ENCODE measurements at regions not wholly inside any gene's neighbourhood (a gene's known extent, or its start where the extent isn't known, plus 50 kb on each side); places are given as distances from the start of the nearest gene placed in this dataset.
"Not testable (repeated sequence)": the region's sequence is repeated elsewhere in the genome, so short reads cannot be mapped to it uniquely, and the experiment has no call there.

DNA sequence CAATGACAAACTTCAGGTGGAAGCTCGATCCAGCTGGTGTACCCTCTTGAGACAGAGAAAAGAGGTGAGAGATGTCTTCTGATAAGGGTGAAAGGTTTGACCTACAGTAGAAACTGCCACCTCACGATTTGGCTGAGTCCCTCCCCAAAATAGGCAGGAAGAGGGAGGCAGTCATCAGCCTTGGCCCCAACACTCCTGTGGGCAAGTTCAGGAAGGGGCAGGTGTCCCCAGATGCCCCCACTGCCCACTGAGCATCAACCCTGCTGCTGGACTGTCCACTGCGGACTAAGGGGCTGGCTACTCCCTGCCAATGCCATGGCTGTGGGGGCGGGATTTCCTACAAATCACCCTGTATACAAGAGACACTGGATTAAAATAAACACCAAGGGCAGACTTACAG is 441.4 kb downstream of the BUD13 start:
- DNase-seq: no peak

- no peak for DNase-seq
Observed at GRCh38 chr11:116330439-116331185, 442.2 kb downstream of the BUD13 start.

DNA sequence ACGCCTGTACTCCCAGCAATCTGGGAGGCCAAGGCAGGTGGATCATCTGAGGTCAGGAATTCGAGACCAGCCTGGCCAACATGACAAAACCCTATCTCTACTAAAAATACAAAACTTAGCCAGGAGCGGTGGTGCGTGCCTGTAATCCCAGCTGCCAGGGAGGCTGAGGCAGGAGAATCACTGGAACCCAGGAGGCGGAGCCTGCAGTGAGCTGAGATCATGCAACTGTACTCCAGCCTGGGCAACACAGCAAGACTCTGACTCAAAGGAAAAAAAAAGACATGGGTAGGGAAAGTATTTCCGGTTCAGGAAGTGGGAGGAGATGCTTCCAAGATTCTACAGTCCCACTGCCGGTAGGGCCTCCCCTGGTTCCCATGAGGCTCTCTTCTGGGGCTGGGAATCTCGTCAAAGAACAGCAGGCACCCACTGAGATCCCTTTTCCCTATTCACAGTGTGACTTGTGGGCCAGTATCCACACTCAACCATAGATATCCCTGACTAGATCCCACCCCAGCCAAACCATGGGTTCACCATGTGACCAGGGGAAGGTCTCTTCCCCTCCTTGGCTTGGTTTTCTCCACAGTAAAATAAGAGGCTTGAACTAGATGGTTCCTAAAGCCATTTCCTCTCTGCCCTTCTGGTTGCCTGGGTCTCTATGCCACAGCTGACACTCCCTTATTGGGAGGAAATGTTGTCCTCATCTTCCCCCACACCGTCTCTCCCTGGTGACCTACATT is 443.3 kb downstream of the BUD13 start:
- DNase-seq: no peak

GRCh38 chr11:116328851-116329250 is 443.9 kb downstream of the BUD13 start:
- no peak for DNase-seq

- DNase-seq: peak in 1 of 2 donors; percentile 45
Observed at GRCh38 chr11:116328391-116328790, 444.4 kb downstream of the BUD13 start.

- no peak for DNase-seq
Observed at GRCh38 chr11:116326146-116326545, 446.6 kb downstream of the BUD13 start.

DNA sequence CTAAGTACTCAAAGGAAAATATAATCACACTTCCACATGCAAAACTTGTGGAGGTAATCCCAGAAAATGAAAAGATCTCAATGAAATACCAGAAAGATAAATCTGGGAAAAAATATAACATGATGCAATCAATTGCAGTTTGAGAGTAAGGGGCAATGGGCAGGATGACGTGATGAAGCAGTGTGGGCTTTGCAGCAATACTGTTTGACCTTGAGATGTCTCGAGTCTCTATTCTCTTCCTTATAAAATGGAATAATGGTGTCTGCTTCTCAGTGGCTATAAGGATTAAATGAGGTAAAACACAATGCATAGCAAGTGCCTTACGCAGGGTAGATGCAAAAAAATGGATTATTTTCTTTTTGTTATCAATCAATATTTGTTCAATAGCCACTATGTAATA is 447.5 kb downstream of the BUD13 start:
- no peak for DNase-seq

DNA sequence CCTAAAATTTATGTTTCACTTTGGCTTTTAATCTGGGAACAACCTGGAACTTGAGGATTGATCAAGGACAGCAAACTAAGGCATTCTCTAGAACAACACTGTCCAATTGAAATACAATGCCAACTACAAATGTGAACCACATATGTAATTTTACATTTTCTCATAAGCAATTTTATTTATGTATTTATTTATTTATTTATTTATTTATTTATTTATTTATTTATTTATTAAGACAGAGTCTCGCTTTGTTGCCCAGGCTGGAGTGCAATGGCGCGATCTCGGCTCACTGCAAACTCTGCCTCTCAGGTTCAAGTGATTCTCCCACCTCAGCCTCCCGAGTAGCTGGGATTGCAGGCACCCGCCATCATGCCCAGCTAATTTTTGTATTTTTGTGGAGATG is 448.7 kb downstream of the BUD13 start:
- not testable (repeated sequence) for DNase-seq

GRCh38 chr11:116317212-116317611 is 455.6 kb downstream of the BUD13 start:
- no peak for DNase-seq

GRCh38 chr11:116314006-116314405 is 458.8 kb downstream of the BUD13 start:
- DNase-seq: peak; percentile 31 to 47

- DNase-seq: peak in 1 of 2 donors; percentile 17
Observed at GRCh38 chr11:116312570-116313391, 460.0 kb downstream of the BUD13 start.

DNA sequence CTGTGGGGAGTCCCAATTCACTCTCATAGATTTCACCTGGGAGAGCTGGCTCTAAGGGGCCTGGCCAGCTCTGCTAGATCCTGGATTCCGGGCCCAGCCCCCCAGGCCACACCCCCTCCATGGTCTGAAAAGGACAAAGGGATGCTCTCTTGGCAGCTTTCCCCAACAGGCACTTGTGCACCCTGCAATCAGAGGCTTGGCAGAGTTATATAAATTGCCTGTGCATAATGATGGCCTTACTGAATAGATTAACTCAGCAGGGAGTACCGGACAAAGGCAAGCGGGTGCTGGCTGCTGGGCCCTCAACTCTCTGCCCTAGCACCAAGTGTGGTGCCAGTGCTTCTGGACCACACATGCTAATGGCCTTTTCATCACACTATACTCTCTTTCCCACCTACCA is 461.6 kb downstream of the BUD13 start:
- DNase-seq: no peak

DNA sequence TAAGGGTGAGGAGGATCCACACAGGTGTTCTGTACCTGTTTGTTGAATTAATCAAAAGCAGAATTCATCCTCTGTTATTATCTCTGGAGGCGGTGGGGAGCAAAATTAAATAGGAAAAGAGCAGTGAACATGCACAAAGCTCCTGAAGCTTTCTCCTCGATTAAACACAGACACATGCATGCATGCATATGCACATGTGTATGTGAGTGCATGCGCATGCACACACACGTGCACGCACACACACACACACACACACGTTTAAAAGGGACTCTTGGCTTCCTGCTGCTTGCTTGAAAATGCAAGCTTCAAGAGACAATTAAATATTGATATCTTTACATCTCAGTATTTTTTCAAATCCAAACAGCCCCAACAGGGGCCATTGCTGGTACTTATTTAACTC is 462.1 kb downstream of the BUD13 start:
- DNase-seq: no peak

DNA sequence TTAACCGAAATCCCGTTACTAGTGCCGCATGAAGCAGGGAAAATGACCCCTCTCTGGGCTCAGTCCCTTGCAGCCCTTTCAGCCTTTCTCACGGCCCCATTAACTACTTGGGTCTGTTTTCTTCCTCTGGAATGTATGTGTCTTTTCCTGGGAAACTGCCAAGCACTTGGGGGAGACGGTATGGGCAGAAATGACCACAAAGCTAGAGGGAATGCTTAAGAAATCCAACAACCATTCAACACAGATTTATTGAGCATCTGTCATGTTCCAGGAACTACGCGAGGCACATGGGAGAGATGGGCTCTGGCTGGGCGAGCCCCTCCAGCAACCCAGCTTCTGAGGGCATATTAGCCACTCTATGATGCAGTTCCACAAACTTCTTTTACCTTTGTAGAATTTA is 462.6 kb downstream of the BUD13 start:
- no peak for DNase-seq

DNA sequence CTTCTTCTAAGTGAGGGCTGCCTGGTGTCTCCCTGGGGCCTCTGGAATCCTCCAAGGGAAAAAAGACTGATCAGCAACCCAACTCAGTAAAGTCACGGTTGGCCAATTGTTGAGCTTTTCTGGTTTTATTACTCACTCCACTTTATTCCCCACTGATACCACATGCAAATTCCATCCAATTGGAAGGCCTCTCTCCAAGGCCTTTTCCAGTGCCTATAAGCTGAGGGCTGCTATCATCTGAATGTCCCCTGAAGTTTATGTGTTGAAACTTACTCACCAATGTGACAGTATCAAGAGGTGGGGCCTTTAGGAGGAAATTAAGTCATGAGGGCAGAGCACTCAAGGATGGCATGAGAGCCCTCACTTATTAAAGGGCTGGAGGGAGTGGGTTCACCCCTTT is 463.3 kb downstream of the BUD13 start:
- DNase-seq: no peak

GRCh38 chr11:116302756-116303155 is 470.0 kb downstream of the BUD13 start:
- DNase-seq: no peak

DNA sequence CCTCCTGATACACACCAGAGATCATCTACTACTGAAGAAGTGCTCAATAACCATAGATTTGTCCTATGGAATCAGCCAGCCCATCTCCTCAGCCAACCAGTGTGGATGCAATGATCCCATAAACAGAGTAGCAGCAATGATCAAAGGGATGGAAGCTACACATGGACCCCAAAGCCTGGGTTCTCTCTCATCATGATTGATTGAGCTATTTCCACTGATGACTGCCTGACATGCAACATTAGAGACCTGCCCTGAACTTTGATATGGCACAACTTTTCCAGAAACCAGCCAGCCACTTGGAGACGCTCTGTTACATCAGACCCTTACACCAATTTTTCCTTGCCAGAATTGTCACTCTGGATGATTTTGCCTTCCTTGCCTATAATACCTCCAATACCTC is 471.6 kb downstream of the BUD13 start:
- no peak for DNase-seq

DNA sequence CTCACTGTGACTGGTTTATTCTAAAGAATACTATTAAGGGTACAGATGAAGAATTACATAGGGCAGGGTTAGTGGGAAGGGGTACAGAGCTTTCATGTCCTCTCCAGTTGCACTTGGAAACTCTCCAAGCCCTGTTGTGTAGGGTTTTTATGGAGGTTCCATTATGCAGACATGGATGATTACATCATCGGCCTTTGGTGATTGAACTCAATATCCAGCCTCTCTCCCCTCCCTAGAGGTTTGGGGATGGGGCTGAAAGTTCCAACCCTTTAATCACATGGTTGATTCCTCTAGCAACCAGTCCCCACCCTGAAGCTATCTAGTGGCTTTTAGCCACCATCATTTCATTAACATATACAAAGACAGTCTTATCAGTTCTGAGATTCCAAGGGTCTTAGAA is 472.6 kb downstream of the BUD13 start:
- no peak for DNase-seq

- no peak for DNase-seq
Observed at GRCh38 chr11:116294630-116295029, 478.2 kb downstream of the BUD13 start.

DNA sequence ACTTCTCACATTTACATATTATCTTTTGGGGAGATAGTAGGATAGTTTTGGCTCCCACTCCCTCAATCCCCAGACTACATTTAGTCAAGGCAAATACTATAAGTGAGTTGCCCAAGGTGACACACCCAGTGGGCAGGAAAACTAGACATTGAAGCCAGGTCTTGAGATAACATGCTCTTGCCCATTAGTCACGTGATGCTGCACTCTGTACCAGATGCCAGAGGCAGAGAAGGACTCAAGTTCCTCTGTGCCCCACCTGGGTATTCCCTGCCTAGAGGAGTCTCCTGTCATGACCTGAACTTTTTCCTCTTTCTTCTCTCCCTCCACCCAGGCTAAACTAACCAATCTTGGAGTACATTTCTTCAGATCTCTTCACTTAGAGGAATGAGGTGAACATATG is 484.9 kb downstream of the BUD13 start:
- no peak for DNase-seq

DNA sequence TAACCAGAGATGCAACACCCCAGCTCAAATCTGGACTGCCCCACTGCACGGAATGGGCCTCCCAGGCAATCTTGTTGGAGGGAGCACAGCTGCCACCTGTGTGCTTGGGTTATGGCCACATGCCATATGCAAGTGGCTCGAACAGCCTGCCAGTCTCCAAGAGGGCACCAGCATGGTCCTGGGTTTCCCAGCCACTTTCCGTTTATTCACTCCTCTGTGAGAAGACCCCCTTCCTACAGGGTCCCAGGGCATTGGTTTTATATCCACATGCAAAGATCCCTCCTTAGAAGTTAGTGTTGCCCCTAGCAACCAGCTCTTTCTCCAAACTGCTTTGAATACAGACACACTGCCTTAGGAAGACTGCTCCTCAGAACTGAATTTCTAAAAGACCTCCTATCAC is 487.8 kb downstream of the BUD13 start:
- no peak for DNase-seq

DNA sequence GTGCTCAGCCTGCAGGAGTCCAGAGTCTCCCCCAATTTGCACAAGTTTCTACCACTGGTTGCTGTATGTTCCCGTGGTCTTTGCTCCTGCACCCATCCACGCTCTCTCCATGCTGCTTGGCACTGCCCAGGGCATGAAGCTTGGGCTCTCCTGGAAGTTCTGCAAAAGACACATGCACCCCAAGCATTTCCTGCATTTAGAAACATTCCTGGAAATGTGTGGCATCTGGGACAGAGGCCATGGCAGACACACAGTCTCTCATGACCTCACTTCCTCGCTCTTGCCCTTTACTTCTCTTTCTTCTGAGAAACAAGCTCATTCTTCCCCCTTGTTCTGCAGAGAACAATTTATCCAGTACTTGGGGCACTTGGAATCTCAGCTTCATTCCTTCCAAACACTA is 489.5 kb downstream of the BUD13 start:
- DNase-seq: peak; percentile 70 to 76

- no peak for DNase-seq
Observed at GRCh38 chr11:116282481-116282880, 490.3 kb downstream of the BUD13 start.
